GM23338 (cell line): ENCODE measurements at regions not wholly inside any gene's neighbourhood (a gene's known extent, or its start where the extent isn't known, plus 50 kb on each side); places are given as distances from the start of the nearest gene placed in this dataset.

Experiments used
- ATAC-seq: fragments of 200-7000 bp; cut with Tn5 transposase; 3 replicates; pipeline ENCODE4 v1.9.1; 2020
- DNase-seq: peaks from one replicate; pipeline ENCODE4 v3.0.0-alpha.2; 2015; ENCODE audit warnings: low spot score
- H2AFZ ChIP-seq: fragments of 200-600 bp; sonication (generic); 2 replicates; pipeline ENCODE4 v1.8.0; 2016; ENCODE audit warnings: antibody characterized with exemption, mild to moderate bottlenecking, moderate library complexity
- H3F3A ChIP-seq: fragments of 200-600 bp; sonication (generic); replicated peaks from 2 replicates; pipeline ENCODE4 v1.8.0; 2017; ENCODE audit warnings: antibody characterized with exemption, mixed run types, low read depth
- H3K27ac ChIP-seq: fragments of 200-600 bp; sonication (generic); 2 replicates; pipeline ENCODE4 v1.6.1; 2016; ENCODE audit warnings: low read depth
- H3K27me3 ChIP-seq: fragments of 200-600 bp; sonication (generic); 2 replicates; pipeline ENCODE4 v1.8.0; 2016; ENCODE audit warnings: mild to moderate bottlenecking, mixed run types, moderate library complexity; ENCODE audit not compliant: insufficient read depth
- H3K36me3 ChIP-seq: fragments of 200-600 bp; sonication (generic); 2 replicates; pipeline ENCODE4 v1.8.0; 2016; ENCODE audit warnings: mild to moderate bottlenecking; ENCODE audit not compliant: insufficient read depth
- H3K4me1 ChIP-seq: fragments of 200-600 bp; sonication (generic); 2 replicates; pipeline ENCODE4 v1.8.0; 2016; ENCODE audit warnings: mild to moderate bottlenecking, moderate library complexity; ENCODE audit not compliant: insufficient read depth
- H3K4me2 ChIP-seq: fragments of 200-600 bp; sonication (generic); 2 replicates; pipeline ENCODE4 v1.7.1; 2017; ENCODE audit warnings: mixed run types
- H3K4me3 ChIP-seq: fragments of 200-600 bp; sonication (generic); 2 replicates; pipeline ENCODE4 v1.6.1; 2016; ENCODE audit warnings: mixed run types
- H3K79me2 ChIP-seq: fragments of 200-600 bp; sonication (generic); replicated peaks from 2 replicates; pipeline ENCODE4 v1.8.0; 2017; ENCODE audit warnings: mild to moderate bottlenecking; ENCODE audit not compliant: insufficient read depth
- H3K9me2 ChIP-seq: fragments of 200-600 bp; sonication (generic); 2 replicates; pipeline ENCODE4 v1.8.0; 2017; ENCODE audit not compliant: insufficient read depth
- H4K20me1 ChIP-seq: fragments of 200-600 bp; sonication (generic); replicated peaks from 2 replicates; pipeline ENCODE4 v1.8.0; 2017; ENCODE audit warnings: mild to moderate bottlenecking; ENCODE audit not compliant: insufficient read depth
- H3K27ac Mint-ChIP-seq: 2 replicates; pipeline ENCODE4 v1.8.0; 2020; ENCODE audit warnings: inconsistent platforms, mild to moderate bottlenecking, moderate library complexity, mixed read lengths
- H3K27me3 Mint-ChIP-seq: 3 replicates; pipeline ENCODE4 v1.8.0; 2022; ENCODE audit warnings: low read depth, mild to moderate bottlenecking, moderate library complexity, mixed read lengths, inconsistent platforms; ENCODE audit not compliant: insufficient read depth, poor library complexity
- H3K36me3 Mint-ChIP-seq: 3 replicates; pipeline ENCODE4 v1.8.0; 2021; ENCODE audit warnings: low read depth, mild to moderate bottlenecking, inconsistent platforms, moderate library complexity, mixed read lengths
- H3K4me1 Mint-ChIP-seq: 3 replicates; pipeline ENCODE4 v1.8.0; 2020; ENCODE audit warnings: mild to moderate bottlenecking, inconsistent platforms, mixed read lengths
- H3K4me3 Mint-ChIP-seq: 3 replicates; pipeline ENCODE4 v1.8.0; 2021; ENCODE audit warnings: moderate library complexity, mild to moderate bottlenecking, inconsistent platforms, mixed read lengths
- H3K9me3 Mint-ChIP-seq: 3 replicates; pipeline ENCODE4 v1.8.0; 2020; ENCODE audit warnings: moderate library complexity, mild to moderate bottlenecking, inconsistent platforms, mixed read lengths
- CREB1 ChIP-seq: fragments of 250-450 bp; sonication (Bioruptor Pico); IDR thresholded peaks from 2 replicates; pipeline ENCODE4 v1.5.0; 2020; ENCODE audit warnings: low read depth, mild to moderate bottlenecking, moderate library complexity
- EZH2 ChIP-seq: fragments of 200-600 bp; sonication (generic); IDR thresholded peaks from one replicate; pipeline ENCODE4 v1.8.0; 2017; ENCODE audit warnings: antibody characterized with exemption, mild to moderate bottlenecking, low read depth; ENCODE audit not compliant: unreplicated experiment
- NANOG ChIP-seq: IDR thresholded peaks from 2 replicates; pipeline ENCODE4 v1.6.1; 2016; ENCODE audit warnings: antibody characterized with exemption, borderline replicate concordance
- STAT1 ChIP-seq: IDR thresholded peaks from one replicate; pipeline ENCODE4 v1.6.1; 2016; ENCODE audit warnings: antibody characterized with exemption; ENCODE audit not compliant: unreplicated experiment
- ZNF114 ChIP-seq: fragments of 250-450 bp; sonication (Bioruptor Pico); IDR thresholded peaks from 2 replicates; pipeline ENCODE4 v1.5.0; 2020; ENCODE audit warnings: mild to moderate bottlenecking, moderate library complexity
- ZNF331 ChIP-seq: fragments of 250-450 bp; sonication (Bioruptor Pico); IDR thresholded peaks from 2 replicates; pipeline ENCODE4 v1.5.0; 2020; ENCODE audit warnings: low read depth, mild to moderate bottlenecking, moderate library complexity
- TF ChIP-seq, protein P1 (sequence below): IDR thresholded peaks from 2 replicates; pipeline ENCODE4 v1.6.1; 2016; ENCODE audit warnings: antibody characterized with exemption
- TF ChIP-seq, protein P2 (sequence below), 2 experiments: fragments of 200-600 bp in 1 of 2; sonication (generic) in 1 of 2; conservative IDR thresholded peaks; 2 replicates each; pipeline versions ENCODE4 v1.5.1 to v1.6.1; 2016 to 2017; ENCODE audit warnings: antibody characterized with exemption in 2 of 2, low read depth in 2 of 2, mild to moderate bottlenecking in 2 of 2, moderate library complexity in 1 of 2
- TF ChIP-seq, protein P3 (sequence below): IDR thresholded peaks from one replicate; pipeline ENCODE4 v1.6.1; 2018; ENCODE audit warnings: antibody characterized with exemption; ENCODE audit not compliant: unreplicated experiment

DNA sequence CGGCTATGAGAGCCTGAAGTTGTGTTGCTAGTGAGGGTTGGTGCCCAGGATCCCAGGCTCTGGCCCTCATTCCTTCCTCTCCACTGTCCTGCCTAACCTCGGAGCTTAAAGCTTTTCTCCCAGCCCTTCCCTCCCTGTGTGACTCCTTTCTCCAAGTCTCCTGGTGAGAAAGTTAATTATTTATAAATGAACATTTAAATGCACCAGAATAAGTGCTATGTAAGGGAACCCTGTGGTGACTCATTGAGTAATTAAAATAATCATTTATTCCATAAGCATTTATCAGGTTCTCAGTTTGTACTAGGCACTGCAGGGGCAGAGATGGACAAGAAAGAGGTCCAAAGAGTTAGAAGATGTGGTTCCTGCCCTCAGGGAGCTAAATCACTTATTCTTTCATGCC lies 89.1 kb upstream of the ISX start (continued):
- TF ChIP-seq CREB1 (CRISPR knock-in tag): no peak
- TF ChIP-seq, protein P1, sequence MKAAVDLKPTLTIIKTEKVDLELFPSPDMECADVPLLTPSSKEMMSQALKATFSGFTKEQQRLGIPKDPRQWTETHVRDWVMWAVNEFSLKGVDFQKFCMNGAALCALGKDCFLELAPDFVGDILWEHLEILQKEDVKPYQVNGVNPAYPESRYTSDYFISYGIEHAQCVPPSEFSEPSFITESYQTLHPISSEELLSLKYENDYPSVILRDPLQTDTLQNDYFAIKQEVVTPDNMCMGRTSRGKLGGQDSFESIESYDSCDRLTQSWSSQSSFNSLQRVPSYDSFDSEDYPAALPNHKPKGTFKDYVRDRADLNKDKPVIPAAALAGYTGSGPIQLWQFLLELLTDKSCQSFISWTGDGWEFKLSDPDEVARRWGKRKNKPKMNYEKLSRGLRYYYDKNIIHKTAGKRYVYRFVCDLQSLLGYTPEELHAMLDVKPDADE: no peak

DNA sequence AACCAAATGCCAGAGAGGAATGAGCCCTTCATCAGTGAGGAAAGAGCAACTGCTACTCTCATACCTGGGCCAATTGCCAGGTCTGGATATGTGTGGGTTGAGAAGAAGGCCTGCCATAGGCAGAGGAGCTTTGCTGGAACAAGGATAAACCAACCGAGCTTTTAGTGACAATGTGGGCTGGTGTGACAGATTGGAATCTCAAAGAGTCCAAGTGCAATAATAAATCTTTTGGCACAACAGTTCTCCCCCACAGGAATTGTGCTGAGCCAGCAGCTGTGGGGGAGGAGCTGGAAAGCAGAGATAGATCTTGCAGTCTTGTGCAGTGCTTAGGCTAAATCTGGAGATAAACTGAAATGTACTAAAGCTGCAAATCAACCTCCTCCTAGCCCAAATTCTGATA lies 79.4 kb upstream of the ISX start:
- ATAC-seq: no peak

More for the DNA sequence above, 79.4 kb upstream of the ISX start:
- Mint-ChIP-seq H3K9me3 (peaks cover 69% of the 10 kb centered on the region), H3K36me3 (peaks cover 10% of the 10 kb centered on the region; the same call in 2 of the 3 replicates), H3K27ac (no peak overlapping the region), H3K4me1 (peaks cover 3% of the 10 kb centered on the region; the same call in 2 of the 3 replicates), H3K27me3 (no peaks in the 10 kb centered on the region), H3K4me3 (no peak overlapping the region)
- Histone ChIP-seq H3K27me3 (no peaks in the 10 kb centered on the region), H3K4me3 (no peak overlapping the region), H3K9me2 (peaks cover 4% of the 10 kb centered on the region; the same call in 1 of the 2 replicates), H3F3A (no peaks in the 10 kb centered on the region), H3K79me2 (no peaks in the 10 kb centered on the region), H4K20me1 (no peaks in the 10 kb centered on the region), H3K4me2 (no peak overlapping the region), H3K4me1 (no peaks in the 10 kb centered on the region), H2AFZ (no peak overlapping the region), H3K27ac (no peak overlapping the region), H3K36me3 (peaks cover 5% of the 10 kb centered on the region; the same call in 1 of the 2 replicates)
- TF ChIP-seq EZH2 (no peak), CREB1 (CRISPR knock-in tag) (no peak), ZNF331 (CRISPR knock-in tag) (no peak), NANOG (no peak), ZNF114 (CRISPR knock-in tag) (no peak), STAT1 (no peak)
- TF ChIP-seq, protein P2, sequence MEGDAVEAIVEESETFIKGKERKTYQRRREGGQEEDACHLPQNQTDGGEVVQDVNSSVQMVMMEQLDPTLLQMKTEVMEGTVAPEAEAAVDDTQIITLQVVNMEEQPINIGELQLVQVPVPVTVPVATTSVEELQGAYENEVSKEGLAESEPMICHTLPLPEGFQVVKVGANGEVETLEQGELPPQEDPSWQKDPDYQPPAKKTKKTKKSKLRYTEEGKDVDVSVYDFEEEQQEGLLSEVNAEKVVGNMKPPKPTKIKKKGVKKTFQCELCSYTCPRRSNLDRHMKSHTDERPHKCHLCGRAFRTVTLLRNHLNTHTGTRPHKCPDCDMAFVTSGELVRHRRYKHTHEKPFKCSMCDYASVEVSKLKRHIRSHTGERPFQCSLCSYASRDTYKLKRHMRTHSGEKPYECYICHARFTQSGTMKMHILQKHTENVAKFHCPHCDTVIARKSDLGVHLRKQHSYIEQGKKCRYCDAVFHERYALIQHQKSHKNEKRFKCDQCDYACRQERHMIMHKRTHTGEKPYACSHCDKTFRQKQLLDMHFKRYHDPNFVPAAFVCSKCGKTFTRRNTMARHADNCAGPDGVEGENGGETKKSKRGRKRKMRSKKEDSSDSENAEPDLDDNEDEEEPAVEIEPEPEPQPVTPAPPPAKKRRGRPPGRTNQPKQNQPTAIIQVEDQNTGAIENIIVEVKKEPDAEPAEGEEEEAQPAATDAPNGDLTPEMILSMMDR (conservative IDR thresholded peaks at IDR 0.05; ENCODE audit: low read depth in 2 of 2): no peak
- TF ChIP-seq, protein P1: no peak
- TF ChIP-seq, protein P3, sequence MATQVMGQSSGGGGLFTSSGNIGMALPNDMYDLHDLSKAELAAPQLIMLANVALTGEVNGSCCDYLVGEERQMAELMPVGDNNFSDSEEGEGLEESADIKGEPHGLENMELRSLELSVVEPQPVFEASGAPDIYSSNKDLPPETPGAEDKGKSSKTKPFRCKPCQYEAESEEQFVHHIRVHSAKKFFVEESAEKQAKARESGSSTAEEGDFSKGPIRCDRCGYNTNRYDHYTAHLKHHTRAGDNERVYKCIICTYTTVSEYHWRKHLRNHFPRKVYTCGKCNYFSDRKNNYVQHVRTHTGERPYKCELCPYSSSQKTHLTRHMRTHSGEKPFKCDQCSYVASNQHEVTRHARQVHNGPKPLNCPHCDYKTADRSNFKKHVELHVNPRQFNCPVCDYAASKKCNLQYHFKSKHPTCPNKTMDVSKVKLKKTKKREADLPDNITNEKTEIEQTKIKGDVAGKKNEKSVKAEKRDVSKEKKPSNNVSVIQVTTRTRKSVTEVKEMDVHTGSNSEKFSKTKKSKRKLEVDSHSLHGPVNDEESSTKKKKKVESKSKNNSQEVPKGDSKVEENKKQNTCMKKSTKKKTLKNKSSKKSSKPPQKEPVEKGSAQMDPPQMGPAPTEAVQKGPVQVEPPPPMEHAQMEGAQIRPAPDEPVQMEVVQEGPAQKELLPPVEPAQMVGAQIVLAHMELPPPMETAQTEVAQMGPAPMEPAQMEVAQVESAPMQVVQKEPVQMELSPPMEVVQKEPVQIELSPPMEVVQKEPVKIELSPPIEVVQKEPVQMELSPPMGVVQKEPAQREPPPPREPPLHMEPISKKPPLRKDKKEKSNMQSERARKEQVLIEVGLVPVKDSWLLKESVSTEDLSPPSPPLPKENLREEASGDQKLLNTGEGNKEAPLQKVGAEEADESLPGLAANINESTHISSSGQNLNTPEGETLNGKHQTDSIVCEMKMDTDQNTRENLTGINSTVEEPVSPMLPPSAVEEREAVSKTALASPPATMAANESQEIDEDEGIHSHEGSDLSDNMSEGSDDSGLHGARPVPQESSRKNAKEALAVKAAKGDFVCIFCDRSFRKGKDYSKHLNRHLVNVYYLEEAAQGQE: no peak
- no peak for DNase-seq
